HG03139 (cell line): ENCODE measurements at regions not wholly inside any gene's neighbourhood (a gene's known extent, or its start where the extent isn't known, plus 50 kb on each side); places are given as distances from the start of the nearest gene placed in this dataset.

ENCODE experiments used
- ATAC-seq: cut with Tn5 transposase; IDR thresholded peaks from one replicate; pipeline ENCODE4 v1.9.1; 2021; ENCODE audit not compliant: unreplicated experiment

DNA sequence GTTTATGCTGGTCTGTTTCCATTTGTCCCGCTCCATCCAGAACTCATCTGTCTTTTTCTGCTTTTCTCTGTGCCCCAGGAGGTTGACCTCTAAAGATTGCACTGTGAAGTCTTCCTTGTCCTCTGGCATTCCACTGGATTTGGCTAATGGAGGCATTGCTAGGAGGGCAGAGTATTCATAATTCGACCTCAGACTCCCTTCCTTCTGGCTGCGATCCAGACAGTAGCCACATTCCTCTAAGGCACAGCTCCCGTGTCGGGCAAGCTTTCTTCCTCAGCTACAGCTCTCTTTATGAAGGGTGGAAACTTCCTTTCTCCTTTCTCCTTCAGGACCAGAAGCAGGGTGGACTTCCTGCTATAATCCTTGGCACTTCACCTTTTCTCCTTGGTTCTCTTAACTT, 175.9 kb downstream of the BAMBI start:
- ATAC-seq: no peak

DNA sequence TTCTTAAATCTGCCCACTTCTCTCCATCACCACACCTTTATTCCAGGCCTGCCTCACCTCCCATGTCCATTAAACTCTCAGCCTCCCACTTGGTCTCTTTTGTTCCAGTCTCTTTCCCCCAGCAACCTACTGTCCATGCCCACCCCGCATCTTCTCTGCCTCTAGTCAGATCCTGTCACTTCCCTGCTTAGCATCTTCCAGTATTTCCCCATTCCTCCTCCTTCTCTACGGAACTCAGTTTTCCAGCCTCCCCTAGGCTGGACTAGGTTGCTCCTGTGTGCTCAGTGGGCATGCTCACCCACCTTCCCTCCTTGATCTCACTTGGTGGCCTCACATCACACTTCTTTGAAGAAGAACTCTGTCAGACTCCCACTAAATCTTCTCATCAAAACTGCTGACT, 179.8 kb downstream of the BAMBI start:
- ATAC-seq: no peak

DNA sequence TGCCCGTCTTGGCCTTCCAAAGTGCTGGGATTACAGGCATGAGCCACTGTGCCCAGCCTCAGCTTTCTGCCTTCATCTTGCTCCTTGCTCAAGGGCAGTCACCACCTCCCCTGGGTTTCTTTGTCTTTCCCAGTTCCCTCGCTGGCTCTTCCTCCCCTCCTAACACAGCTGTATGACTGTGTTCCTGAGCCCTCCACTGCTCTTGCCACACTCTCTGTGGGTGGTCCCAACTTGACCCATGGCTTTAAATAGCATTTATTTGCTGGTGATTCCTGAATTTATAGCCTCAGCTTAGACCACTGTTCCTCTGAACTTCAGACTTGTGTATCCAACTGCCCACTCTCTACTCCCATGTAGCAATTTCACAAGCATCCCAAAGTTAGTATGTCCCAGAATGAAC, 181.3 kb downstream of the BAMBI start:
- ATAC-seq: no peak

DNA sequence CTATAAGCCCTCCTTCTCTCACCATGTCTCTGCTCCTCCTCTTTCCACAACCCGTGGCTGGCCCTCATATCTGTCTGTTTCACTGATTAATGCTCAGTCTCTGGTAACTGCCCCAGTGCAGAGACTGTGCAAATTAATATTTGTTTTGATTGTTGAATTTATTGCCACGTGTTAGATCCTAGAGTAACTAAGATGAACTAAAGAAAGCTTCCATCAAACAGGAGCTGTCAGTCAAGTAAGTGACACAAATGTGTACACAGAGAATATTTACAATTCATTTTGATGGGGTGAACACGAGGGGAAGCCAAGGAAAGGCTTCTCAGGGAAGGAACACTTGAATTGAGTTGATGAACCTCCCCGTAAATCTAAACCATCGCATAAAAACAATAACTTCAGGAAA, 182.5 kb downstream of the BAMBI start:
- ATAC-seq: no peak

DNA sequence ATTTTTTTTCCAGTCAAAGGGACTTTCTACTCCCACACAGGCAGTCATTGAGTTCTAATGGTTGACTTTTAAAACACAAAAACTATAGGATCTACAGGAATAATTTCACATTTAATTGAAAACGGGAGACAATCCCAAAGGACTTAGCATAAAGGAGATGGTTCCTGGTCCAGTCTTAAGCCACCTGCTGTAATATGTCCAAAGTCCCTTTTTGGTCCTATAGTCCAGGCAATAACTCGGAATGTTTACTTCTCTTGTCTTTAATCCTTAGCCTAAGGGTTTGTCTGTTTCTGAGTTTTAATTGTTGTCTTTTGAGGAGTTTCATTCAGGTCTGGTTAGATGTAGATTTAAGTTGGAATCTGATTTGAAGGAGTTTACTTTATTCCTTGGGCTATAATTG, 184.9 kb downstream of the BAMBI start:
- no peak for ATAC-seq

DNA sequence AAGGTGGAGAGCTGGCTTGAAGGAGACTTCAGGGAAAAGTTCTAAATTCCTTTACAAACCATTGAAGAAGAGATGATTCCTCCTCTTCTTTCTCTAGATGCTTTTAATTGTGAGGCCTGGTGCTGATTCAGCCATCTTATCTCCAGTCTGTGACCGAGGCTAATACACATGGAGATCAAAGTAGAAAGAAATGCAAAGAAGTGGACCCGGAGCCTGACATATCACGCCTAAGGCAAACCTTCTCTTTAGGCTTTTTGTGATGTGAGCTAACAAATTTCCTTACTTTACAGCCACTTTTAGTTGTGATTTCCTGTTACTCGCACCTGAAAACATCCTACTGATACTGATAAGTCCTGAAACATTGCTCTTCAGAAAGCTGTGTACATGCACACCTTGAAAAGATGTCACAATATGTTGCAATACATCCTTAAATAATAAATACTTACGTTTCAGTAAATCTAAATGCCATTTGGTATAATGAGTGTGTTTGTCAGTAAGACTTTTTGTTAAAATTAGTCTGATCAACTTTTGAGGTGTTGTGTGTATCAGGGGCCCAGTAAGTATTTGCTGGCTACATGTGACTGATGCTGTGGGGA, 192.4 kb downstream of the BAMBI start:
- no peak for ATAC-seq

DNA sequence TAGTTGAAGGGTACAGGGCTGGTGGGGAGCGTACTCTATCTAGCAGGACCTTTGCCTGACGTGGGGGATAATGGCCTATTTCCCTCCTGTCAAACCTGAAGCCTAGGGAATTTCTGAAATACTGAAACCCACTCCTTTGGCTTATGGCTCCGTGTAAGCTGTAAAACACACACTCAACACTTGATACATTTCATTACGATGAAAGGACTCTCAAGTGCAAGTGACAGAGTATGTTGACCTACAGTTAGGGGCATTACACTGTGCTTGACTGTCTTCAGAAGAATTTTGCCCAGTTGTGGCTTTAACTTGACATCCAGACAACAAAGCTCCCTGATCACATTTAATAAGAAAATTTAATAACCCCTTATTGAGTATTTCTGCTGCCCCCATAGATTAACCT, 194.3 kb downstream of the BAMBI start:
- ATAC-seq: no peak

DNA sequence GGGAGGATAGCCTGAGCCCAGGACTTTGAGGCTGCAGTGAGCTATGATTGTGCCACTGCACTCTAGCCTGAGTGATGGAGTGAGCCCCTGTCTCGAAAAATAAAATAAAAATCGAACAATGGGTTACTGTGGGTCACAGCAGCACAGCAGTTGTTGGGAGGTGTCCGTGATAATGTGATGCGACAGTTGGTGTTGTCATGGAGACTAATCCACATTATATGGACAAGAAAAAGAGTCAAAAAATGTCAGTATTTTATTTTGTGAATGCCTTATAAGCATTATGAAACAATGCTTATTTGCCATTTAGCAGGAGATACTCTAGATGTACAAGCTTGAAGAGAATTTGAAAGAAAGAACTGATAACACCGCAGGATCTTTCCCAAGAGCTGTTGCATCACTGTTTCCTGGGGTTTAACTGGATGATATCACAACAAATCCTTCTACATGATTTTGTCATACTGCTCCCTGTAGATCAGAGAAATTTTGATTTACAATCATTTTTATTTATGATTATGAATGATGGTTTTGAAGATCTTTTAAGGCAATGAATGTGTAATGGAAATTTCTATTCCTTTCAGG, 195.4 kb downstream of the BAMBI start:
- ATAC-seq: no peak

DNA sequence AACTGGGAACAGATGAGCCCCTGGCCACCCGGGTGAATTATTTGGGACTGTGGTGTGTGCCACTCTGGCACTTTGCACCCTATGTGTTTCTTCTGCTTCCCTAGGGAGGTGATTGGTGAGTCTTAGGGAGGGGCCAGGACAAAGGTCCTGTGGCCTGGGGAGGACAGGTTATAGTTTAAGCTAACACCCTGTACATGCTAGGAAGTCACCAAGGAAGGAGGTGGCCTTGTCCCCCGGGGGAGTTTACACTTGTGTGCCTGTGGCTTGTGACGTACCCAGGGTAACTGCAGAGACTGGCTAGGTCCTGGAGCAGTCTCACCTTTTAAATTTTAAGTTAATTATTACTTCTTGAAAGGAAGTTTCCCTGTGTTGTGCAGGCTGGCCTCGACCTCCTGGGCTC, 196.2 kb downstream of the BAMBI start:
- ATAC-seq: no peak

DNA sequence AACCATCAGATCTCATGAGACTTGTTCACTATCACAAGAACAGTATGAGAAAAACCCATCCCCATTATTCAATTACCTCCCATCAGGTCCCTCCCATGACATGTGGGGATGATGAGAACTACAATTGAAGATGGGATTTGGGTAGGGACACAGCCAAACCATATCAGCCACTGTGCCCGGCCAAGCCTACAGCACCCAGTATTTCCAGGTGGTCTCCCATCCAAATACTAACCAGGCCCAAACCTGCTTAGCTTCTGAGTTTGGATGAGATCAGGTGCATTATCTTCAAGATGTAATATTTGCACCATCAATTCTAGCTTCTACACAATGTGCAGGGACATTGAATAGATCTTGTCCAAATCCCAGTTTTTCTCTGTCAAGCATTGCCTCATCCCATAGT, 196.9 kb downstream of the BAMBI start:
- no peak for ATAC-seq

DNA sequence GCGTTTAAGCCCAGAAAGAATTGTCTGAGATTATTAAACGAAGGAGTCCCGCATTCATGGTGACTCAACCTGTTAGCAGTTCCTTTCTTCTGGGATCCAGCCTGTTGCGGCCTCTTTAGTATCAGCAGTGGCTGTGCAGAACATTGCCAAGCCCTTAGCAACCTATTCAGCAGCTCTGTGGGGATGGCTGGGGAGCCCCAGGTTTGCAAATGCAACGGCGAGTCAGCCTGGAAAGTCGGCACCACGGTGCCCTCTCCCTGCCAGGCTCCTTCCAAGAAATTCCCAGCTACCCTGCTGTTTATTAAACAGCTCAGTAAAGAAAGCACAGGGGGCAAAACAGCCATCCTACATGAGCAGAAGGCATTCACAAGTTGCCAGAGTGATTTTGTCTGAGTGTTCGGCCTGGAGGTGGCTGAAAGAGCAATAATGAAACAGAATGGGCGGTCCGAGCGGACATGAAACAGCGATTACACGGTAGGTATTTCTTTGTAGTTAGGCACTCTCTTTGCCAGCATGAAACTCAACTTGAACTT, 198.3 kb downstream of the BAMBI start:
- ATAC-seq: no peak

DNA sequence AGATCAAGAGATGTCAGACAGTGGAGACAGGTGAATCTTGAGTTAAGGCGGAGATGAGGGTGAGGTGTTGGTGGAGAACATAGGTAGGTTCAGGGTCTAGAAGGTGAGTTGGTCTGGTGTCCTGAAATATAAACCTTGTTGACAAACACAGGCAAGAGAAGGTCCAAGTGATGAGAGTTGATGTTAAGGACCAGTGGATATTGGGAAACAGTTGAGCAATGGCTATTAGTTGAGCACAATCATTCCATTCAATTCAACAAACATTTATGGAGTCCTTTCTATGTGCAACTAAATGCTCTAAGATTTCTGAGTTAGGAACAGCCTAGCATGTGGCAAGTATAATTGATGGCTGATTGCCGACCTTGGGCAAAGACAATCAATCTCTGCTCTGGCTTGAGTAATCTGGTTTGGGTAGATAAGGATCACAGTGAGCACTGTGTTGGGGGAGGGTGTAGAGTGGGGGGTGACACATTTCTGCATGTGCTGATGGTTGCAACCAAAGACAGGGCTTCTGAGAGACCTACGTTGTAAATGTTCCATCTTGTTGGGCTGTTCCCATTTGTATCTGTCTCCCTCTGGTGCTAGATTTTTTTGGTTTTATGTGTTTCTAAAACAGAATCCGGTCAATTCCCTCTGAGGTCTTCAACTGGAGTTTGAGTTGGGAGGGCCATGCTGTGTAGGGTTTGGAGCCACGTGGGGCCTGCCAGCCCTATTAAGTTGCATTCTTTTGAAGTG, 201.1 kb downstream of the BAMBI start:
- no peak for ATAC-seq

DNA sequence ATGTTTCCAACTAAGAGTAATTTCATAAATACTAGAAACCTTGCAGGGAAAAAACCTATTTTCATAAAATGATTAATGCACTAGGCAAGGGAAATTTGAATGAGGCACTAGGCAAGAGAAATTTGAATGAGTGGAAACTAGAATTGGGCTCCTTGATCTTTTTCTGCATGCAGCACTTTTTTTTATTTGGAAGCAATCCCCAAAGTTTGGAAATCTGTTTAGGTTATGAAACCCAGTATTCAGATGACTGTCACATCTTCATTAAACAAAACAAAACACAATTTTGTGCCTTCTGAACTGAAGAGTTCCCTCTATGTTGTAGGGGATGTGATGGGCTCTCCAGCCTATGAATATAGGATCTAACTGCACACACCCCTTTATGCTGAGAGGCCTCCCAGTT, 201.9 kb downstream of the BAMBI start:
- no peak for ATAC-seq

DNA sequence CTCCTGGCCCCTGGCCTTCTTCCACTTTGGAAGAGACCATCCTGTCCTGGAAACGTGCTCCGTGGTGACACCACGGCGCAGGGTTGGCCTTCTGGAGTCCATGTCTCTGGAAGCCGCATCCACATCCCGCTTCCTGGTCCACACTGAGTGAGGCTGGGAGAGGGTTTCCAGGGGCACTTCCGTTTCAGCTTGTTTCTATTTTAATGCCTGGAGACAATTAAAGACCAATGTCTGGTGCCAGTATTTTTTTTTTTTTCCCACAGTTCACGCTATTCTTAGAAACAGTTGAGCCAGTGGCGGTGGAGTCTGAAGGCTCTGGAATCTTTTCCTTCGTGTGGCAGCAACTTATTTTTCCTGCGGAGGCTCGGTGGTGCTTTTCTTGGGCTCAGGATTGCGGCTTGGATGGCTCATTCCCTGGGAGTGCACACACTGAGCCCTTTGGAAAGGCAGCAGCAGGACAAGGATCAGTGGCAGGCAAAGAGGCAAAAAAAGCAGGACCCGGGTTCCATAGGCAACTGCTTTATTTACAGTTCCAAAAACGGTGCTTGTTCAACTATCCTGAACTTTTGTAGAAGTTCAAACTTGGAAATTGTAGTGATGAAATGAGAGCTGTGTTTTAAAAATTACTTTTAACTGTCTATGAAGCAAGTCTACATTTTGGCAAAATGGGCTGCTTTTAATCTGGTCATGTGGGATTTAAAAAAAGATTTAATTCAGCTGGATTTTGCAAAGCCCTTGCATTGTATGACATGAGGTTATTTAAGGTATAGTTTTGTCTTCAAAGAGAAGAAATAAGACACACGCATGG, 202.8 kb downstream of the BAMBI start:
- ATAC-seq: no peak

DNA sequence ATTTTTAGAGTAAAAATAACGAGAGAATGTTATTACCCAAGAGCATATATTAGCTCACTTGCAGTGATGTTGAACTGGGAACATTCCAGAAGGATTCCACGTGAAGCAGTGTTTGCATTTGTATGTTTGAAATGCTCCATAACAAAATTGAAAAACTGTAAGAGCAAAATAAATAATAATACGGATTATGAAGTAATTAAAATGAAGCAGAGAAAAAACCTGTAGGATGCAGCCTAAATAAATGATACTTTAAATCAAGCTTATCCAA, 203.3 kb downstream of the BAMBI start:
- ATAC-seq: no peak

DNA sequence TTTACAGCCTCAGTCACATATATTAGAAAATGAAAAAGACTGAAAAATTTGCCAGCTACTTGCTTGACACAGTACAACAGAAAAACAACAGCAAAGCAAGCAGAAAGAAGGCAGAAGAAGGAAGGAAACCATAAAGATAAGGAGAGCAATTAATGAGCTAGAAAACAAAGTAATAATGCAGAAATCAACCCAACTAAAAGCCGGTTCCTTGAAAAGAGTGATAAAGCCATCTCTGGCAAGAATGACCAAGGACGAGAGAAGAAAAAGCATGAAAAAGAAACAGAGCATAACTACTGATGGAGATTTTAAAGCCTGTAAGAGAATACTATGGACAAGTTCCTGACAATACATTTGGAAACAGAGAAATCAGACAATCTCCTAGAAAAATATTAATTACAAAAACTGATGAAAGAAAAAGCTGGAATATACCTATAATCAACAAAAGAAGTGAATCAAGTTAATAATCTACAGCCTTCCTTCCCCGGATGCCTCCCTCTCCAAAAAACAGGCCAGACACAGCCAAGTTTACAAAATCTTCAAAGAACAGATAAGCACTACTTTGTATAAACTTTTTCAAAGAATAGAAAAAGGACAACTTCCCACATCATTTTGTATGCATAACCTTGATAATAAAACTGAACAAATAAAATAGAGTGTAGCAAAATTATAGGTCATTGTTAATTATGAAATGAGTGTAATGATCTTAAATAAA, 204.0 kb downstream of the BAMBI start:
- no peak for ATAC-seq

DNA sequence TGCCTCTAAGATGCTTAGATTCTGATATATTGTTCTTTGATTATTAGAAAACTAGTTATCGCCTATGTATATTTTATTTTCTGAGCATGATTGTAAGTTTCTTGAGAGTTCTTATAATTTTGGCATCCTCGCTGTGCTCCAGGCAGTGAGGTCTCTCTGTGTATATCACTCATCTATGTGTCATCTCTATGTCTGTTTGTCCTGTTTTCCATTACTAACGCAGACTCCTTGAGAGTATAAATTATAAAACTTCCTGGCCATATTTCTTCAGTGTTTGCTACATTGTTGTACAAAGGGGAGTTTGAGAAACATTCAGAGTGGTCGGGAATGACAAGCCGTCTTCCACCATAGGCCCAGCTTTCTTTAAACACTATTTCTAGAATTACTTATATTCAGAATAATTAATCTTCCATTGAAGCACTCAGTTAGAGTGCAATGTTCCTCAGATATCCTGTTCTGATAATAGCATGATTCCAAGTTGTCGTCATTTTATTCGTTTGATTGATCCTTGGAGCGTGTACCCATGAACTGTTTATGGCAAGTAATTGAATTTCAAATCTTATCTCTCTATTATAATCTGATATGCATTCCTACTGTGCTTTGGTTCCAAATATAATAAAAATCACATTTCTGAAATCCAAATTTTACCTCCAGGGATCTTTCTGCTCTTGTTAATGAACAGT, 206.6 kb downstream of the BAMBI start:
- ATAC-seq: no peak

DNA sequence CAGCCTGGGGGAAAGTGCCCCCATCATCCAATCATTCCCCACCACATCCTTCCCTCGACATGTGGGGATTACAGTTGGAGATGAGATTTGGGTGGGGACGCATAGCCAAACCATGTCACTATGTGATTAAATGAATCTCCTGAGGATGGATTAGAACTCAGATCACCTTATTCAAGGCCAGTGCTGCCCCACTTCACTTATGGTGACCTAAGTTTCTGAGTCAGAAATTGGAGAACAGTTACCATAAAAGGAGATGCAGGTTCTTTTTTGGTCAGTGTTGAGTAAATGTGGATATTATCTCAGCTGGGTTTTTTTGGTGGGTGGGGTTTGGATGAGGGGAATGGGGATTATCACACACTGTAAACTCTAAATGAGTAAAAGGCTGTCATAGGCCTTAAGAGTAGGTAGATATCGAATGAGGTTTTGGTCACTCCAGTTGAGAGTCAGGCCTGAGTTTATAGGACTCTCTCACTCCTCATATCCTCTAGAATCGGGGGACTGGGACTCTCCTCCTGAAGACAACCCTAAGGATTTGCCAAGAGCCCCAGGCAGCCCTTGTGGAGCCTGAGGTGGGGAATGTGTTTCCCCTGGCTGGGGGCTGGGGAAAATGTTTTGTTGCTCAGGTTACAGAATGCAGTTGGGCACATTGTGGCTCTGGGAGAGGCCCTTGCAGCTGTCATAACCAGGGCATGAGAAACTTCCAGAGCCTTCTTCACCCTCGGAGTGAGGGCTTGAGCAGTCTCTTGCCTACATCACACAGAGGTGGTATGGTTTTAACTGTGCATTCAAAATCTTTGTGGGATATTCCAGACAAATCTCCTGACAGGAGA, 213.0 kb downstream of the BAMBI start:
- ATAC-seq: no peak

DNA sequence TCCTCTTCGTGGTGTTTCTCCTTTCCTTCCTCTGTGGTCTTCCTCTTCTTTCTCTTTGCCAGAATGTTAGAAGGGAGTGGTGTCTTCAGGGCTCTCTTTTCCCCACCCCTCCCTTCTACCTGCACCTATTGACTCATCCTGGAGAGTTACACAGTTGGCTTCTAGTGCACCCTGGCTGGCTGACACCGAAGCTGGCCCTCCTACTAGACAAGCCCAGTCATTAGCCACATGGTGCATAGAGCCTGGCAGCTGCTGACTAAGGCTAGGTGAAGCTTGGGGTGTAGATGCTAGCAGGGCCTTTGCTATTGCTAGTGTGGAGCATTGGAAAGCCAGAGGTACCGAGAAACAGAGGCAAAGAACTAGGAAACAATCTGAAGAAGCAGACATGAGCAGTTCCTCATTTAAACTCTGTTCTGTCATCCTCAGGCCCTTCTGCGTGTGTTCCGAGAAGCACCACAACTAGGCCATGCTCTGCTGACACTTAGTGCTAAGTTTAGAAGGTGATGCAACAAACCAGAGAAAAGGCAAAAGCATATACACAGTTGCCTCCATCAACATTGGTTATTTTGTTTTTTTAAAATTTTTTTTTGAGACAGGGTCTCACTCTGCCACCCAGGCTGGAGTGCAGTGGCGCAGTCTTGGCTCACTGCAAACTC, 213.9 kb downstream of the BAMBI start:
- ATAC-seq: no peak
